ENCODE measurements at regions not wholly inside any gene's neighbourhood (a gene's known extent, or its start where the extent isn't known, plus 50 kb on each side); places are given as distances from the start of the nearest gene placed in this dataset.
"Not testable (repeated sequence)": the region's sequence is repeated elsewhere in the genome, so short reads cannot be mapped to it uniquely, and the experiment has no call there.

- DNase-seq: no peak
These were observed 52.5 kb upstream of the NBL1 start for GRCh38 chr1:19591482-19592091.

- DNase-seq: no peak
These were observed 58.6 kb upstream of the NBL1 start for GRCh38 chr1:19585507-19585906.

GRCh38 chr1:19582318-19582717 lies 61.8 kb upstream of the NBL1 start:
- peak; percentile 62 to 63 for DNase-seq

- no peak for DNase-seq
These were observed 62.7 kb upstream of the NBL1 start for GRCh38 chr1:19581381-19581780.

- DNase-seq: no peak
These were observed 66.5 kb upstream of the NBL1 start for GRCh38 chr1:19577561-19577960.

- no peak for DNase-seq
These were observed 67.1 kb upstream of the NBL1 start for GRCh38 chr1:19577036-19577435.

- no peak for DNase-seq
These were observed 74.3 kb upstream of the NBL1 start for GRCh38 chr1:19569786-19570185.

- no peak for DNase-seq
These were observed 77.1 kb upstream of the NBL1 start for GRCh38 chr1:19567041-19567440.

- DNase-seq: no peak
These were observed 79.0 kb upstream of the CAPZB start for GRCh38 chr1:19564366-19564765.

GRCh38 chr1:19563324-19564097 lies 78.2 kb upstream of the CAPZB start:
- no peak for DNase-seq

GRCh38 chr1:19562847-19563246 lies 77.5 kb upstream of the CAPZB start:
- DNase-seq: no peak

GRCh38 chr1:19560480-19560879 lies 75.1 kb upstream of the CAPZB start:
- DNase-seq: no peak

GRCh38 chr1:19559641-19560040 lies 74.3 kb upstream of the CAPZB start:
- no peak for DNase-seq

GRCh38 chr1:19557609-19558051 lies 72.3 kb upstream of the CAPZB start:
- DNase-seq: peak; percentile 30 to 52

- DNase-seq: no peak
These were observed 68.8 kb upstream of the CAPZB start for GRCh38 chr1:19554090-19554489.

- no peak for DNase-seq
These were observed 67.1 kb upstream of the CAPZB start for GRCh38 chr1:19552291-19553010.

- DNase-seq: not testable (repeated sequence)
These were observed 66.5 kb upstream of the CAPZB start for GRCh38 chr1:19551837-19552236.

- DNase-seq: not testable (repeated sequence)
These were observed 65.1 kb upstream of the CAPZB start for GRCh38 chr1:19550437-19550836.

- no peak for DNase-seq
These were observed 62.5 kb upstream of the CAPZB start for GRCh38 chr1:19547814-19548213.

GRCh38 chr1:19536519-19536918 lies 51.2 kb upstream of the CAPZB start:
- no peak for DNase-seq

- DNase-seq: no peak
These were observed 49.9 kb upstream of the CAPZB start for GRCh38 chr1:19535214-19535613.
